Myocyte (in vitro differentiated cells): ENCODE measurements at regions not wholly inside any gene's neighbourhood (a gene's known extent, or its start where the extent isn't known, plus 50 kb on each side); places are given as distances from the start of the nearest gene placed in this dataset.
"Not testable (repeated sequence)": the region's sequence is repeated elsewhere in the genome, so short reads cannot be mapped to it uniquely, and the experiment has no call there.

Source experiments
- DNase-seq: peaks from one replicate; pipeline ENCODE4 v3.0.0-alpha.2; 2012; ENCODE audit warnings: low read depth

DNA sequence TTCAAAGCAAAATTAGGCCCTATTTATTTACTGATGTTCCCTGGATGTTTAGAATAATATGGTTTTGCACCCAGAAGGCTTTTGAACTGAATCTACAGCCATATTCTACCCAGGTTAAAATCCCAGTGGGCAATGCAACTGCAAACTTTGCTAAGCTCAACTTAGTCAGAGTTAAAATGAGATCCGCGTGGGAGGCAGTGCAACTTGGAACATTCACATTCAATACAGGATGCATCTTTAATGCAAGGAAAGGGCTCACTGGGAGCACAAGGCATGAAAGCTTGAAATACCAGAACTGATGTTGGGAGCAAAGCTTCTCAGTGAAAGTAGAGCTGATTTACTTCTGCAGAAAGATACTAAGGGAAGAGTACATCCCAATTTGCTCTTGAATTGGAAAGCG is 281.2 kb upstream of the DEFB112 start:
- no peak for DNase-seq

DNA sequence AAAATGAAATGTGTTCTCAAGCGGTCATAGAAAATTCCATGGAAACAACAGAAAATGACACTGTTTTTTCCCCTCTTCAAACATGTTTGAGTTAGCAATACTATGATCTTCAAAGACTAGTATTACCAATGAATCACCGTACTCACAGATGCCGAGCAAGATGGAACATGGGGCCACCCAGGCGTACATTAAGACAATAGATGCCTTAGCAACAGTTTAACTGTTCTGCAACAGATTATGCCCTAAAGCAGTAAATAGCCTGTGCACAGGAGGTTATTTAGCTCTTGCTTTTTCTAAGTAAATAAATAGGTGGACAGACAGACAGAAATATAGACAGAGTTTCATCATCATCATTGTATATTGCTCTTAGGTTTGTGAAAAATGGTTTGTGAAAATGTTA is 284.0 kb upstream of the DEFB112 start:
- no peak for DNase-seq

DNA sequence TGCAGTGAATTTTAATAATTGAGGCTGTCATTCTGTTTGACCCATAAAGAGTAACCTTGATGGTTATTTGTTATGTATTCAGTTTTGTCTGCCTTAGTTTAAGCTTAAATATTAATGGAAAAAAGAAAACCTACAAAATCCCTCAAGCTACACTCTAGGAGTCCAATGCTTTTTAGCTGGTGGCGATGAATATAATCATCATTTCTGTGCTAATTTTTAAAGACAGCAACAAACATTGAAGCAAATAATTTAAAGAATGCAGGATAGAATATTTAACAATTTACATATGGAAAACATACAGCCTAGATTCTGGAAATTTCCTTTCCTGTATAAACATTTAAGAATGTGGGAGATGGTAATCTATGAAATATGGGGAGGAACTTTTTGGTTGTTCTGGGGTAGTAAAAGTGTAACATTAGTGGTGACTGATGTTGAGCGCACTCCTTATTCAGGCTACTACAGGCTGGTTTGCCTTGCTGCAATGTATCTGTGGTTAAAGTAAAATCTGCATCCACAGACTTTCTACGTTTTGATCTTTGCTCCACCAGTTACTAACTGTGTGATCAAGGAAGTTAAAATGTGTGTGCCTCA is 287.9 kb upstream of the DEFB112 start:
- no peak for DNase-seq

DNA sequence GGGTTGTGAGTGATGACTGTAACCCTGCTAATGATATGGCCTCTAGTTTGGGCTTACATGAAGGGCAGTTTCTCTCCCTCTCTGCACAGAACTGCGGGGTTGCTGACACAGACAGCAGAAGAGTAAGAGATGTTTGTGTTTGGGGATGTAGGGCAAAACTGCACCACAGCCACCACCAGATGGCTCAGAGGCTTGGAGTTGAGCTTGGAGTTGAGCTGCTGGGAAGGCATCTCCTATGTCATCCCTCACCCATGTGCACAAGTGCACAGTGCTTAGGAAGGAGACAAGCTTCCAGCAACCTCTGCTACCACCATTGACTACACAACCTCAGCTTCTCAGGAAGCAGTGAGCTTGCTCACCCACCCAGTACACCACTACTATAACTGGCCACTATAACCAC is 303.9 kb upstream of the DEFB112 start:
- no peak for DNase-seq

DNA sequence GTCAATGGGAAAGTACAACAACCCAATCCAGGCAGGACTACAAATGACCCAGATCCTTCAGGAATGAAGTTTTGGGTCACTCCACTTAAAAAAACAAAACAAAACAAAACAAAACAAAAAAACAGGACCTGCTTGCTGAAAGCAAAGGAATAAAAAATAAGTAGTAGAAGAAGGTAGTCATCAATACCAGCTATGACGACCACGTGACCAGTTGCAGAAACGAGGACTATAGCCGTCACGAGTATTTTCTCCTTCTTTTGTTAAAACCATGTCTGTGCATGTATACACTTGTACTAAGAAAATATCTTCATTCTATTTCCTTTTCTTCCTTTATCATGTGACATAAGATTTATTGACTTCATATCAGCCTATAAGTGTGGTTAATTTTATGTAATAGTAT is 308.4 kb upstream of the DEFB112 start:
- no peak for DNase-seq

DNA sequence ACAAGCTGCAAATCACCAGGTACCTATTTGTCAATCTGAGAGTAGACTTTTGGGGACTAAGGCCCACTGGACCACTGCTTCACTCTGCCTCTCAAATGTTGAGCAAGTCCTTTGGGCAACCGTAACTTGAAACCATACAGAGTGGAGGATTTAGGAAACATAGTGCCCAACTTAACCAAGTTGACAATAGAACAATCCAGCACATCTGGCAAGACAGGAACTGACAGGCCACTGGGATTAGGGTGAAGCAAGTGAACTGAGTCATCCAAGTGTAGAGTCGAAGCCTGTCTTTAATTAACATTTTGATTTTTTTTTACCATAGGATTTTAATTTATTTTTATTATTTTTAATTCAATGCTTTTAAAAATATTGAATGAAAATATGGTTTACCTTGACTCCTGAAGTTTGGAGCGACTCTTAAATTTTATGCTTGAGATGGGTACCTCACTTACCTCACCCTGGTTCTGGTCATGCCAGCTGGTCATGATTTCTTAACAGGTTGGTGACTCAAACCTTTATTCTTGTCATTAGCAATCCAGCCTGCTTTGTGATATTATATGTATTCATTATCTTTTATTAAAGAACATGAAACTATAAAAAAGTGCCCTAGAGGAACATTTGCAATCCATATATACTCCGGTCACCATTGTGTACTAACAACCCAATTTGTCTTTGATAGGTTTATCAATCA is 312.1 kb upstream of the DEFB112 start:
- DNase-seq, result no peak

DNA sequence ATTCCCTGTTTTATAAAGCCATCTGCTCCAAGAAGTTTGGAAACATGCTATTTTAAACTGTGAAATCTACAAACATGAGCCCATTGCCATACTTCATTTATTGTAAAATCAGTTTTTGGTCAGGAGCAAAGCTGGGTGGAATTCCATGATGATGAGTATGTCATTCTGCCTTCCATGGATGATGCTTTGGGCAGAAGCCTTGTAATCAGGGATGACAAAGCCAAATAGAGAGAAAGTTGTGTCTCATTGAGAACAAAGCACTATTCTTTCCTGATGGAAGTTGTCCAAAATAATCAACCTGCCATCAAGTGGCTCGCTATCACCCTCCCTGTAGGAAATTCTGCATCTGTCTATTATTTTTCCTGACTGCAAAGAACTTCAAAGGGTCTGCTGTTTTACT is 313.0 kb upstream of the DEFB112 start:
- no peak for DNase-seq

DNA sequence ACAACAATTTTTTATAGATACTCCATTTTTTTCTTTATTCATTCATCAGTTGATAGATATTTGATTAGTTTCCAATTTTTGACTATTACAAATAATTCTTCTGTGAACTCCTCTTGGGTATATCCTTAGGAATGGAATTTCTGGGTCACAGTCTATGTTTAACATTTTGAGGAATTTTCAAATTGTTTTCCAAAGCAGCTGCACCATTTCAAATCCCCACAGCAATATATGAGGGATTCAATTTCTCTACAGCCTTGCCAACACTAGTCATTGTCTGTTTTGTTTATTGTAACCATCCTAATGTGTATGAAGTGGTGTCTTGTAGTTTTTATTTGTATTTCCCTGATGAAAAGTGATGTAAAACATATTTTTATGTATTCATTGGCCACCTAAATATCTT is 320.3 kb upstream of the DEFB112 start:
- DNase-seq, result no peak

DNA sequence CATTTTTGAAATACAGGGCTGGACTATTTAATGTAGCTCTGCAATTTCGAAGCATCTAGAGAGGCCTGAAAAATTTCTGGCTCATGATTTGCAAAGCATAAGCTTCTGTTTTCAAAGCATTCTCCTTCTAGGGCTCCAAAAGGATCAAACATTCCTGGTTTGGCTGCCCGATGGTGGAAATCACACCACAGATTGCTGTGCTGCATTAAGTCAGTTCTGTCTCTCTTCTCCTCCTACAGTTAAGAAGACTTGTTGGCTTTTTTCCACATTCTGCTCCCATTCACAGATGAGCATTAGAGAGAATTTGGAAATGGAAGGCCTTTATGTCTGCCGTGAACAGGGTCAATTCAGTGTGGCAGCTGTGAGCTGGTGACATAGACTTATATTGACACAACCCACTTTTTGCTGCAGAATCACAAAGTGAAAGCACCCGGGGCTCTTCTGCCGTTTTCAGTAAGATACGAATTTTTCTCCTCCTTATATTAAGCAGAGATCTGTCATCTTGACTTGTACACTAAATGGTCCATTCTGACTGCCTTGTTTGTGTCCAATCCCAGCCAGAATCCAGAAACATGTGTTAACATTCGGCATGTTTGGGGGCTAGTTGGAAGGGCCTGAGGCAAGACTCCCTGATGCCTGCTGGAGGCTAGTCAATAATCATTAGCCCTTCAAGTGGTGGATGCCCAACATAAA is 330.8 kb upstream of the DEFB112 start:
- DNase-seq, result no peak

DNA sequence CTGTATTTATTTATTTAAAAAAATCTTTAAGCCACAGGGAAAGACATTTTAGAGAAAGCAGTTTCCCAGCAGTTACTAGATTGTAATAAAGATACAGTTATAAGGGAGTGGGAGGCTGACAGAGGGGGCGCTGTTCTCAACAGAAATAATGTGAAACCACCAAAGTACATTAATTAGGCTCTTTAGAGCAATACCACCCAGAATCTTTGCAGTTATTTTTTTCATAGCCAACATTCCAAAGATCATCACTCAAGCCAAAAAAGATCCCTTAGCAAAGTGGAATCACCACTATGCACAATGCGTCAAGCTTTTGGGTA is 331.3 kb upstream of the DEFB112 start:
- DNase-seq, result no peak

DNA sequence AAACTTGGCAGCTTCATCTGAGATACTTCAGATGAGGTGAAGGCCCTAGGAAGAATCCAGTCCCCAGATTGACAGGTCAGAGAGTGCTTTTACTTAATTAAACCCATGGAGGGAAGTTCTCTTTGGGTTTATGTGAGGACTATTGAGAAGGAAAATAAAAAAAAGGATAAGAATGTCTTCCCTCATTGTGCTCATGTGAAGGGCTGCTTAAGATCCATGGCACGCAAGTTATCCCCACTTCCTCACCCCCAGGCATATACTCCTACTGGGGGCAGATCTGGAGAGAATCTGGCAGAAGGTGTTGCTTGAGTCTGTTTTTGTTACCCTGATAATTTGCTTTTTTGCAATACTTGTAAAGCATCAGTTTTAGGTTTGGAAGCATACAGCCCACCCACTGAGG is 322.9 kb upstream of the TFAP2D start:
- DNase-seq, result no peak

DNA sequence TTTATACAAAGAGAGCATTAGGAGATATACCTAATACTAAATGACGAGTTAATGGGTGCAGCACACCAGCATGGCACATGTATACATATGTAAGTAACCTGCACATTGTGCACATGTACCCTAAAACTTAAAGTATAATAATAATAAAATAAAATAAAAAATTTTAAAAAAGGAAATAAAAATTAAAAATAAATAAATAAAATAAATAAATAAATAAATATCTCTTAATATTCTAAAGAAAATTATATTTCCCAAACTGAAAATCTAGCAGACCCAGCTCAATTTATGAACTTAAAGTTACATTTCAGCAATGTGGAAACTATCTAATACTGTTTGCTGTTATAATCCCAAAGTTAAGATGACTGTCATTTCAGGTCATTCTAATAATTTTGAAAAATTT is 319.2 kb upstream of the TFAP2D start:
- not testable (repeated sequence) for DNase-seq

DNA sequence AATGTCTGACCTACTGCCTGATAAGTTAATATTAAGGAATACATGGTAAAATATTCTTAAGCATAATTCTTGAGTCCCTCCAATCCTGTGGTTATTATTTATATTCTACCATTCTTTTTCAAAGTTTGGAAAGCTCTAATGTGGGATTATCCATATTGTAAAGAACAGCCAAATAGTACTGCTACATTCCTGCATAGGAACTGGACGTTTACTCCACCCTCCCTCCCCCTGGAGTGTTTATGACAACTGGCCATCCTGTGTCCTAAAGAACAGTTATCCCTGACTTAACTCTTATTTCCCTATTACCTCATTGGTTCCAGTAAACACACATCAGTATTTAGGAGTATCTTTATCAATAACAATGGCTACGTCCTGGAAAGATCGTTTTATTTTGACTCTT is 308.7 kb upstream of the TFAP2D start:
- DNase-seq, result no peak

DNA sequence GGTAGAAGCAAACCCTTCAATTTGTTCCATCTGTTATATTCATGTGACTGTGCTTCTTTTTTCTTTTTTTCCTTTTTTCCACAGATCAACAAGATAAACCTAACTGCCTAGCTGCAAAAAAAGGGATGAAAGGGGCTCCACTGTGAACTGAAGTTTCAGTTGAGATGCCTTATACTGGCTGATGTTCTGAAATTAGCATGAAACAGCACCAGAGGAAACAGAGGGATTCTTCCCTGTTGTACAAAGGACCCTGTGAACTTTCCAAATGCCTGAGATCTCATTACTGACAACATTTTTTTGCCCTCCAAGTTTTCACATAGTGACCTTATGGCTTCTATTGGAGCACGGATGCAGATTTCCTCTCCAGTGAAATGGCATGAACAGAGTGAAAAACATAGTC is 302.7 kb upstream of the TFAP2D start:
- DNase-seq, result no peak

DNA sequence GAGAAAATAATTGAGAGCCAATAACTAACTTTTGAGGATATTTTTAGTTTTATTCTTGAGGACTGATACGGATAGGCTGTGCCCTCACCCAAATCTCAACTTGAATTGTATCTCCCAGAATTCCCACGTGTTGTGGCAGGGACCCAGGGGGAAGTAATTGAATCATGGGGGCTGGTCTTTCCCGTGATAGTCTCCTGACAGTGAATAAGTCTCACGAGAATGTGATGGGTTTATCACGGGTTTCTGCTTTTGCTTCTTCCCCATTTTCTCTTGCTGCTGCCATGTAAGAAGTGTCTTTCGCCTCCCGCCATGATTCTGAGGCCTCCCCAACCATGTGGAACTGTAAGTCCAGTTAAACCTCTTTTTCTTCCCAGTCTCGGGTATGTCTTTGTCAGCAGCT is 292.3 kb upstream of the TFAP2D start:
- not testable (repeated sequence) for DNase-seq

DNA sequence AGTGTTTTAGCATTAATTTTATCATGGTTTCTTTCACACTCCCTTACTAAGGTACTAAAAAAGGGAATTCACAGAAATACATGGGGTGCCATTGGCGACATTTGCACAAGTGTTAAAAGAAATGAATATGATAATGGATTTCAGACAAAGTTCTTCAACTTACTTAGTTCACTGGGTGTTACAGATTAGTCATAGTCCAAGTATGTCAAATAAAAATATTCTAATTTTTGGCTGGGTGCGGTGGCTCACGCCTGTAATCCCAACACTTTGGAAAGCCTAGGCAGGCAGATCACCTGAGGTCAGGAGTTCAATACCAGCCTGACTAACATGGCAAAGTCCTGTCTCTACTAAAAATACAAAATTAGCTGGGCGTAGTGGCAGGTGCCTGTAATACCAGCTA is 286.1 kb upstream of the TFAP2D start:
- DNase-seq, result no peak

DNA sequence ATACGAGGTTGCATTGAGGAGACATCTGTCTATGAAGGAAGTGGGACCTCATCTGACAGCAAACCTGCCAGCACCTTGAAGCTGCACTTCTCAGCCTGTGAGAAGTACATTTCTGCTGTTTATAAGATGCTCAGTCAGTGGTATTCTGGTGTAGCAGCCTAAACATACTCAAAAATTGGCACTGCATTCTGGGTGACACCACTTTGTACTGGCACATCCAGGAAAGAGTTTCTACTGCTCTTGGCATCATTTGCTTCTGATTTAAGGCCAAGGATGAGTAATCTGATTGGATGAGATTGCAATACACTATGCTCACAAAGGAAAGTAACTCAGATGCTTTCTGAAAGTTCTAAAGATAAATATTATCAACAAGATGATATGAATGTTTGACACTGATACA is 275.4 kb upstream of the TFAP2D start:
- no peak for DNase-seq

DNA sequence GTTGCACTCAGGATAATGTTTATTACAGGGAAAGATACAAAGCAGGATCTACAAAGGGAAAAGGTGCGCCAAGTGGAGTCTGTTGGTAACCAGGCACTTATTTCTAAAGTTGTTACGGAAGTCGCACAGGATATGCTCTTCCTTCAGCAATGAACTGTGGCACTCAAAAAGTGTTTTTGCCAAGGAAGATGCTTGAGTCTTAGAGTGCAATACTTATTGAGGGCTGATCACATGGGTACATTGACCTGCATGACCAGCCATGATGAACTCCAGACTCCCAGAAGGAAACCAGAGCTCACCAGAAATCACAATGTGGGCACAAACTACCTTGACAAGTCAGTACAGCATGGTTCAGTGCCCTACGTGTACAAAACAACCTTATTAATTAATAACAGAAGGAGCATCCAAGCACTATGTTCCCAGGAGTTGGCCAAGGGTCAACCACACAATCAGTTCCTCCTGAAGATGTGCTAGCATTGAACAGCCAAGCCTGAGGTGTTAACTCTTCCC is 270.7 kb upstream of the TFAP2D start:
- DNase-seq, result no peak

DNA sequence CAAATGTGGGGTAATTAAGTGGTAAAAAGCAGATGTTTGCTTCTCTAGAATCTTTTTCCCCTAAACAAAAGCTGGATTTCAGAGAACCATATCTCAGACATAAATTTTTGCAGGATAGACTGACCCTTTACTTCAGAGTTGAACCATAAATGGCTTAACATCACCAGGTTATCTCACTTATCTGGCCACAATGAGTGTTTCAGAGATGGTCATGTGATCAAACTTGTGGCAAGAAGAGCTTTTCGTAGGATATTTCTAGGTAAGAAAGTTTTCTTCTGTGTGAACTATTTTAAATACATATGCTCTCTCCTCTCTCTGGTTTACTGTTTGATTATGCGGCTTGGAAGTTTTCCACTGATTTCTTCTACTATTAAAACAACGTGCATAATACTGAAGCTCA is 270.2 kb upstream of the TFAP2D start:
- DNase-seq, result no peak

DNA sequence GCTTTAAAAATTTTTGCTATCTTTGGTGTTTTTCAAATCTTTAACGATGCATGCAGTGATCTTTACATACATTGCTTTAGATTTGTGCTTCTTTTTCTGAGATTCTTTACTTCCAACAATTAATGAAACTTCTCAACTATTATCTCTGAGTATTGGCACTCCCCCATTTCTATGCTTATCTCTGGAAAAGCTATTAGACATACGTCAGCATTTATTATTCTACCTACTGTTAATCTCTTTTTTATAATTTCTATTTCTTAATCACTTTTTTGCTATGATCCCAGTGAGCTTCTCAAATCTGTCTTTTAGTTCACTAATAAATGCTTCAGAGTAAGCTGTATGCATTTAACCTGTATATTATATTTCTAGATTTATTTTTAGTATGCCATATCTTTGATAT is 264.2 kb upstream of the TFAP2D start:
- no peak for DNase-seq

DNA sequence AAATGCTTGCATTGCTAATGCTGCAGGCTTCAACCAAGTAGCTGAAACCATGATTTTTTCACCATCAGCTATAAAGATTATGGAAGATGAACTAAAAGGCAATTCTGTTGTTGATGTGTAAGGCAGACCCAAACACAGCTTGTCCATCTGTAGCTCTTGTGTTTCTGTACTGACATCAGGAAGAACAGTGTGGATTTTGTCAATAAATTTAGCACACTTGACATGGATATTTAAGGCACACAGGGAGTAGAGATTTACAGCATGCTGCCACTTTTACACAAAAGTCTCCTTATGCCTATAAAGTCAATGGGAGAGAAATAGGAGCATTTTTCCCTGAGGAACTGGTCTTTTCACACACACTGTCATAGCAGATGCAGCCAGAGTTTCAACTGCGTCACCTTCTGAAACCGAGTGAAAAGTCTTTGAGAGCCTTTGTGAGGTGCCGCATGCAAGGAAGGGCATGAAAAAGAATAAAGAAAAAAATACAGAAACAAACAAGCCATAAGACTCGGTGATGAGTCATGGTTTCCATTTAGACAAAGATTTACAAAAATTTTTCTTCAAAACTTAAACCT is 261.4 kb upstream of the TFAP2D start:
- DNase-seq, result no peak

DNA sequence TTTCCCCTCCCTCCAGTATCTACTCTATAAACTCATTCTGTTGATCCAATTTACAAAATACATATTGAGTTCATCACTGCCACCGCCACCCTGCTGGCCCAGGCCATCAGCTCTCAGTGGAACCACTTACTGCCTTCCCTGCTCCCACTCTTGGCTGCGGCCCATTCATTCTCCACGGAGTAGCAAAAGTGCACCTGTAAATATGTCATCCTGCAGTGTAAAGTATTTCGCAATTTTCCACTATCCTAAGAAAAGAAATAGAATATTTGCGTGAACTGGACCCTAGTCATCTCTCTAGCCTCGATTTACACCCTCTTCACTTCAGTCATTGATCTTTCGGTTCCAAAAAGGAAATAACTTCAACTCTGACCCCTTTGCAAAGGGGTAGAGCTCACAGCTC is 258.3 kb upstream of the TFAP2D start:
- DNase-seq, result no peak

DNA sequence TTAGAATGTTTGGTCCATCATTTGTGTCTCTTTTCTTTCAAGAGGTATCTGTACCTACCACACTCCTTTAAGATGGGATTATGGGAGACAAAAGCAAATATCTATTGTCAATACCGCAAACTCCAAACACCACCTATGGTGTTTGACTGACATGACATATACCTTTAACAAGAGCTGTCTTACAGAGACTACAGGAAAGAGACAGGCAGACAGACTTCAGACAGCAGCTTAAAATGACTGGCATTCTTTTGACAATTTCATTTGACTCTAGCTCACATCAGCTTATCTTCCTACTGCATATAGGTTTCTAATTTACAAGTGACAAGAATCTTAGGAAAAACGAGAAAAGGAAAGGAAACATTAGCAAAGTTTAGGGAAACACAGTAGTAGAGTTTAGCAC is 256.0 kb upstream of the TFAP2D start:
- no peak for DNase-seq
